Cardiac muscle cell (in vitro differentiated cells and primary cell): ENCODE measurements at regions not wholly inside any gene's neighbourhood (a gene's known extent, or its start where the extent isn't known, plus 50 kb on each side); places are given as distances from the start of the nearest gene placed in this dataset.

Experiments
- DNase-seq, 2 donors: peaks; one replicate each; pipeline versions ENCODE4 v3.0.0 to v3.0.0-alpha.2; 2010 to 2017; ENCODE audit warnings: low read depth in 1 of 2, low spot score in 1 of 2
- H3K27ac ChIP-seq: fragments of 200-600 bp; sonication (generic); 2 replicates; pipeline ENCODE4 v1.5.1; 2016
- H3K27me3 ChIP-seq: fragments of 200-600 bp; sonication (generic); 2 replicates; pipeline ENCODE4 v1.6.0; 2016; ENCODE audit warnings: control low read depth
- H3K36me3 ChIP-seq: fragments of 200-600 bp; sonication (generic); 2 replicates; pipeline ENCODE4 v1.5.1; 2016; ENCODE audit warnings: control low read depth
- H3K4me1 ChIP-seq: fragments of 200-600 bp; sonication (generic); 2 replicates; pipeline ENCODE4 v1.8.1; 2017; ENCODE audit warnings: low read depth, mild to moderate bottlenecking, mixed run types
- H3K4me3 ChIP-seq: fragments of 200-600 bp; sonication (generic); 2 replicates; pipeline ENCODE4 v1.5.1; 2016; ENCODE audit warnings: mild to moderate bottlenecking
- H3K9me3 ChIP-seq: fragments of 200-600 bp; sonication (generic); 2 replicates; pipeline ENCODE4 v1.5.1; 2017; ENCODE audit warnings: low read depth, mild to moderate bottlenecking, control low read depth
- TF ChIP-seq, protein P1 (sequence below): IDR thresholded peaks from 2 replicates; pipeline ENCODE4 v1.5.1; 2012; ENCODE audit warnings: low read depth, mild to moderate bottlenecking, low read length

DNA sequence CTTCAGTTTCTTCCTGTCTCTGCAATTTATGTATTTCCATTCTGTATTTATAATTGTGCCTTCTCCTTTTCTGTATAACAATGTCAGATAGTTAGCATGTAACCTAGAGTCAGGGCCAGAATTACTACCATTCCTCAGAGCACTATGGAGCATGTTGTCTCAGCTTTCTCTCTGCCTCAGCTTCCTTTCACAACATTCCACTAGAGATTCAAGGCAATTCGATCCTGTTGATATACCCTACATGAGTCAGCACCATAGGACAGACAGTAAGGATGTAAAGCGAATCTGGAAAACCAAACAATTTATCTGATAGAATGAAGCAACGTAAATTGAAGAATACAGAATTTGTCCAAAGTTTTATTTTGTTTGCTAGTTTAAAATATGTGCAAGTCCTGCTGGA is 728.3 kb upstream of the SEMA6A start:
- no peak overlapping the region for H3K4me3 ChIP-seq
- TF ChIP-seq, protein P1, sequence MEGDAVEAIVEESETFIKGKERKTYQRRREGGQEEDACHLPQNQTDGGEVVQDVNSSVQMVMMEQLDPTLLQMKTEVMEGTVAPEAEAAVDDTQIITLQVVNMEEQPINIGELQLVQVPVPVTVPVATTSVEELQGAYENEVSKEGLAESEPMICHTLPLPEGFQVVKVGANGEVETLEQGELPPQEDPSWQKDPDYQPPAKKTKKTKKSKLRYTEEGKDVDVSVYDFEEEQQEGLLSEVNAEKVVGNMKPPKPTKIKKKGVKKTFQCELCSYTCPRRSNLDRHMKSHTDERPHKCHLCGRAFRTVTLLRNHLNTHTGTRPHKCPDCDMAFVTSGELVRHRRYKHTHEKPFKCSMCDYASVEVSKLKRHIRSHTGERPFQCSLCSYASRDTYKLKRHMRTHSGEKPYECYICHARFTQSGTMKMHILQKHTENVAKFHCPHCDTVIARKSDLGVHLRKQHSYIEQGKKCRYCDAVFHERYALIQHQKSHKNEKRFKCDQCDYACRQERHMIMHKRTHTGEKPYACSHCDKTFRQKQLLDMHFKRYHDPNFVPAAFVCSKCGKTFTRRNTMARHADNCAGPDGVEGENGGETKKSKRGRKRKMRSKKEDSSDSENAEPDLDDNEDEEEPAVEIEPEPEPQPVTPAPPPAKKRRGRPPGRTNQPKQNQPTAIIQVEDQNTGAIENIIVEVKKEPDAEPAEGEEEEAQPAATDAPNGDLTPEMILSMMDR = no peak
- H3K9me3 ChIP-seq = no peaks in the 10 kb centered on the region
- DNase-seq = no peak
- no peaks in the 10 kb centered on the region for H3K36me3 ChIP-seq
- no peak overlapping the region for H3K27ac ChIP-seq
- peaks cover 25% of the 10 kb centered on the region for H3K4me1 ChIP-seq
- H3K27me3 ChIP-seq = no peaks in the 10 kb centered on the region

DNA sequence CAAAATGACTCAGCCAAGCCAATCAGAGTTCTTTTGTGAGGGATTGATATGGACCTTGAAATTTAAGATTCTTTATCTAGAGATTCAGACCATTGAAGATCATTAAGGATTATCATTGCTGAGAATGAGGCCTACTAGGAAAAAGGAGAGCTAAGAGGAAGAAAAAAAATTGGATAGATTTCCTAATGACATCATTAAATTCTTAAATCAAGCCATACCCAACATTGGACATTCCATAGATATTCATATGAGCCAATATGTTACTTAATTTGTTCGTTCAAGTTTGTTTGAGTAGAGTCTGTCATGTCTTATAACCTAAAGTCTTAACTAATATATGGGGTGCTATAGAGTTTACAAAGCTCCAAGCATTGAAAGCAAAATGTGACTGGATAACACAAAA is 727.9 kb upstream of the SEMA6A start:
- TF ChIP-seq, protein P1 = no peak
- no peak for DNase-seq
- H3K9me3 ChIP-seq = no peaks in the 10 kb centered on the region
- peaks cover 30% of the 10 kb centered on the region for H3K4me1 ChIP-seq
- H3K27ac ChIP-seq = no peak overlapping the region
- no peaks in the 10 kb centered on the region for H3K27me3 ChIP-seq
- H3K36me3 ChIP-seq = no peaks in the 10 kb centered on the region
- no peak overlapping the region for H3K4me3 ChIP-seq

DNA sequence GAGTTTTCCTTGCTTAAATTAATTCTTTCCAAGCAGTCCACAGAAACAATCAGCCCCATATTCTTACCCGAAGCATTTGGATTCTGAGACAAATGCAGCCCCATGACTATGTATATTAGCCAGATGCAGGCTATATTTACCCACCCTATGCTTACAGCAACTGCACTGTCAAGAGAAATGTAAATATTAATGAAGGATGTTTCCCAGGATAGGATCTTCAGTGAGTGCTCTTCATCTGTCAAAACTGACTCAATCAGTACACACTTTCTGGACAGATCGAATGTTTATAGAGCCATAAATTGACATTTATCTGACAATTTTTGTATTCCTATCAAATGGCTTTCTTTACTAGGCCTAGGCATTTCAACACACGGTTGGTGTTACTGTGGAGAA is 725.3 kb upstream of the SEMA6A start:
- TF ChIP-seq, protein P1 = no peak
- Histone ChIP-seq H3K27ac (peak overlapping the region; percentile 83), H3K27me3 (no peaks in the 10 kb centered on the region), H3K4me3 (no peak overlapping the region), H3K4me1 (peaks cover 40% of the 10 kb centered on the region), H3K9me3 (no peaks in the 10 kb centered on the region), H3K36me3 (no peaks in the 10 kb centered on the region)
- DNase-seq = peak in 1 of 2 donors; percentile 26

DNA sequence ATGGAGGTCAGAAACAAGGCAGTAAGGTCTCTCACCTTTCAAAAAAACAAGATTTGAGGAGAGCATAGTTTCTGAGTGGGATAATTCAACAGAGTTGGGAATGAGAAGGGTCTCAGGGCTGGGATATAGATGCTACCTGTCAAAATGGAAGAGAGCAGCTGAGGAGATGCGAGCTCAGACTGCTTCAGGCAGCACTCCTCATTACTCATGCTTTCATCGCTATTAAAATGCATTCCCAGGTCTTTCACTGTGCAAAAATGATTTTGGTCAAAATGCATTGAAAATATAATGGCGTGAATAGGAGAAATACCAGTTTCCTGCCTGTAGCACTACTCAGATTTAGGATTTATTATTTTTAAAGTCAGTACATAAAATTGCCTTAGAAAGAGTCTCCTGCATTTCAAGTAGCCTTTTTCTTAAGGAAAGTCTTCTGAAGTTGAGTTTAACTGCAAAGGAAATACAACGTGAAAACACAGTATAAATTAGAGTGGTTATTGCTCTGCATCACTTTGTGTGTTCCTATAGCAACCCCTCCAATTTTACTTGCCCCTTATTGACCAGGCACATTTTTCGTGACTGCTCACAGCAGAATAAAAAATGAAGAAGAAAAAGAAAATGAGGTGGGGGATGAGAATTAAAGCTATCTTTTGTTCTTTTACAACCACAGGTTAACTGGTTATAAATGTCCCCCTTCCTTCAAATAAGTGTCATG is 724.8 kb upstream of the SEMA6A start:
- TF ChIP-seq, protein P1 = no peak
- H3K27me3 ChIP-seq = no peaks in the 10 kb centered on the region
- H3K4me3 ChIP-seq = no peak overlapping the region
- H3K36me3 ChIP-seq = no peaks in the 10 kb centered on the region
- no peak for DNase-seq
- H3K9me3 ChIP-seq = no peaks in the 10 kb centered on the region
- H3K4me1 ChIP-seq = peaks cover 40% of the 10 kb centered on the region
- H3K27ac ChIP-seq = peak overlapping the region; percentile 83

DNA sequence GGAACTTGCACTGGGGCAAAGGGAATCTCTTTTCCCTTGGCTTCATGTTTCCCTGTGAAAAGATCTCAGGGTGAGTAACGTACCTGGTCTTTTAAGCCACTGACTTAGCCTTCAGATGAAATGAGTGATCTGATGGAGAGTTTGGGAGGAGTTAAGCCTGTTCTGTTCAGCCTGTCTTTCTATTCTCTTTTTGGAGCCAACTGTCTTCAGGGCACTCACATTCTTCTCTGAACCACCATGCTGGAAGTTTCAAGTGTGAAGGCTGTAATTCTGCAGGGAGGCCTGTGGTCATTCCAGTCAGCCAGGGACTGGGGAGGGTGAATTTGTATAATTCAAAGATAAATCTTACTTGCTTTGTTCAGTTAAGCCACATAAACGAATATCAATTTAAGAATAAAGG is 722.2 kb upstream of the SEMA6A start:
- no peak for DNase-seq
- H3K4me3 ChIP-seq = no peak overlapping the region
- H3K9me3 ChIP-seq = no peaks in the 10 kb centered on the region
- H3K27ac ChIP-seq = peak overlapping the region; percentile 77
- H3K4me1 ChIP-seq = peaks cover 40% of the 10 kb centered on the region
- H3K36me3 ChIP-seq = no peaks in the 10 kb centered on the region
- TF ChIP-seq, protein P1 = no peak
- H3K27me3 ChIP-seq = no peaks in the 10 kb centered on the region
